ENCODE measurements at regions not wholly inside any gene's neighbourhood (a gene's known extent, or its start where the extent isn't known, plus 50 kb on each side); places are given as distances from the start of the nearest gene placed in this dataset.

- Histone ChIP-seq H4K20me1 (ENCODE audit: insufficient read depth) (no peaks in the 10 kb centered on the region), H3K9me2 (ENCODE audit: insufficient read depth, low read length) (no peaks in the 10 kb centered on the region), H3K79me2 (replicated peaks; ENCODE audit: insufficient read depth, low read length) (no peaks in the 10 kb centered on the region), H3K36me3 (ENCODE audit: insufficient read depth, low read length) (no peaks in the 10 kb centered on the region), H3K27me3 (ENCODE audit: insufficient read depth, low read depth, low read length) (no peaks in the 10 kb centered on the region), H3K4me3 (ENCODE audit: low read length) (no peak overlapping the region), H3K9me3 (ENCODE audit: low read length) (no peaks in the 10 kb centered on the region), H3K9ac (ENCODE audit: low read length) (no peak overlapping the region), H3K27ac (ENCODE audit: low read length) (no peak overlapping the region), H3F3A (ENCODE audit: insufficient read depth, low read length, poor library complexity, severe bottlenecking) (peaks cover 4% of the 10 kb centered on the region), H3K4me2 (ENCODE audit: low read length) (no peak overlapping the region), H2AFZ (ENCODE audit: low read depth, low read length) (no peak overlapping the region)
- TF ChIP-seq MXI1 (conservative IDR thresholded peaks at IDR 0.05; ENCODE audit: poor library complexity, severe bottlenecking): no peak
- TF ChIP-seq EZH2 (IDR thresholded peaks at IDR 0.05; ENCODE audit: borderline replicate concordance, insufficient read depth, low read length, poor library complexity, severe bottlenecking): no peak
- no peak for TF ChIP-seq EP300 (conservative IDR thresholded peaks at IDR 0.05; ENCODE audit: poor library complexity, severe bottlenecking)
- TF ChIP-seq TAF1 (IDR thresholded peaks at IDR 0.05; ENCODE audit: low read depth): no peak
- no peak for TF ChIP-seq POLR2AphosphoS5 (IDR thresholded peaks at IDR 0.05)
Measured at GRCh38 chr5:91293131-91293530, 90.0 kb downstream of the ARRDC3 start.

DNA sequence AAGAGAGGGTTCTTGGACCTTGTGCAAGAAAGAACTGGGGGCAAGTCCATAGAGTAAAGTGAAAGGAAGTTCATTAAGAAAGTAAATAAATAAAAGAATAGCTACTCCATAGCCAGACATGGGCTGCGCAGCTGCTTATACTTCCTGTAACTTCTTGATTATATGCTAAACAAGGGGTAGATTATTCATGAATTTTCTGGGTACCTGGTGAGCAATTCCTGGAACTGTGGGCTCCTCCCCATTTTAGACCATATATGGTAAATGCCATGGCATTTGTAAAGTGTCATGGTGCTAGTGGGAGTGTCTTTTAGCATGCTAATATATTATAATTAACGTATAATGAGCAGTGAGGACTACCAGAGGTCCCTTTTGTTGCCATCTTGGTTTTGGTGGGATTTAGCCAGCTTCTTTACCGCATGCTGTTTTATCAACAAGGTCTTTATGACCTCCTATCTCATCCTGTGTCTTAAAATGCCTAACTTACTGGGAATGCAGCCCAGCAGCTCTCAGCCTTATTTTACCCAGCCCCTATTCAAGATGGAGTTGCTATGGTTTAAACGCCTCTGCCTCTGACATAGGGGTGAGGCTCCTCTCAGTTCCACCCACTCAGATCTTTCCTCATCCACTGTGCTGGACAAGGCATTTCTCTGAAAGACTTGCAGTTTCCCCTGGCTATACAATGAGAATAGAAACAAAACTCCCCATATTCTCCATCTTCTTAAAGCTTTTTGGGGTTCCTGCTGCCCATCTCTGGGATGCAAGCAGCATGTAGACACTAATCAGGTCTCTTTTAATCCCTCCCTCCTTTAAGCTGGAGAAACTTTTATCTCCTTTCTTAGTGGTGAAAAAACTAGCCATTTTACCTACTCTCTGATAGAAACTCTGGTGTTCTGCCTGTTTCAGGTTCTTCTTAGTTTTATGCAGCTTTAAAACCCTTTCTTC lies 91.2 kb downstream of the ARRDC3 start:
- no peak overlapping the region for H3K27ac ChIP-seq (ENCODE audit: low read length)
- TF ChIP-seq EP300 (conservative IDR thresholded peaks at IDR 0.05; ENCODE audit: poor library complexity, severe bottlenecking) (no peak), TAF1 (IDR thresholded peaks at IDR 0.05; ENCODE audit: low read depth) (no peak), SMC3 (conservative IDR thresholded peaks at IDR 0.05; ENCODE audit: poor library complexity) (no peak), RAD21 (conservative IDR thresholded peaks at IDR 0.05) (no peak), EZH2 (IDR thresholded peaks at IDR 0.05; ENCODE audit: borderline replicate concordance, insufficient read depth, low read length, poor library complexity, severe bottlenecking) (no peak), MXI1 (conservative IDR thresholded peaks at IDR 0.05; ENCODE audit: poor library complexity, severe bottlenecking) (no peak), REST (IDR thresholded peaks at IDR 0.05; ENCODE audit: borderline replicate concordance) (no peak), CTCF (IDR thresholded peaks at IDR 0.05; ENCODE audit: poor library complexity, severe bottlenecking) (no peak), POLR2AphosphoS5 (IDR thresholded peaks at IDR 0.05) (no peak)
- H3K27me3 ChIP-seq (ENCODE audit: insufficient read depth, low read depth, low read length): no peaks in the 10 kb centered on the region
- H2AFZ ChIP-seq (ENCODE audit: low read depth, low read length): no peak overlapping the region
- no peak overlapping the region for H3K4me2 ChIP-seq (ENCODE audit: low read length)
- no peaks in the 10 kb centered on the region for H3K36me3 ChIP-seq (ENCODE audit: insufficient read depth, low read length)
- H4K20me1 ChIP-seq (ENCODE audit: insufficient read depth): no peaks in the 10 kb centered on the region
- H3K9me3 ChIP-seq (ENCODE audit: low read length): no peaks in the 10 kb centered on the region
- no peak overlapping the region for H3K9ac ChIP-seq (ENCODE audit: low read length)
- no peak overlapping the region for H3K4me3 ChIP-seq (ENCODE audit: low read length)
- H3K79me2 ChIP-seq (replicated peaks; ENCODE audit: insufficient read depth, low read length): no peaks in the 10 kb centered on the region
- peaks cover 4% of the 10 kb centered on the region for H3F3A ChIP-seq (ENCODE audit: insufficient read depth, low read length, poor library complexity, severe bottlenecking)
- no peaks in the 10 kb centered on the region for H3K9me2 ChIP-seq (ENCODE audit: insufficient read depth, low read length)
